ENCODE measurements at regions not wholly inside any gene's neighbourhood (a gene's known extent, or its start where the extent isn't known, plus 50 kb on each side); places are given as distances from the start of the nearest gene placed in this dataset.

GRCh38 chr4:124786634-124787033 is 74.1 kb upstream of the ANKRD50 start:
- TF ChIP-seq POLR2A (IDR thresholded peaks at IDR 0.05) (no peak), CTCF (IDR thresholded peaks at IDR 0.05) (no peak)
